H1 (cell line): ENCODE measurements at regions not wholly inside any gene's neighbourhood (a gene's known extent, or its start where the extent isn't known, plus 50 kb on each side); places are given as distances from the start of the nearest gene placed in this dataset.

Source experiments
- CTCF ChIA-PET: fragments of 300-600 bp; sonication (Branson Sonifier 250); formaldehyde crosslinking; loops from one replicate; lab custom pipeline; 2021; ENCODE audit not compliant: partially characterized antibody; lab: Charles Lee
- POLR2A ChIA-PET: fragments of 300-600 bp; sonication (Branson Sonifier 250); formaldehyde crosslinking; loops from one replicate; lab custom pipeline; 2021; ENCODE audit warnings: inconsistent platforms; ENCODE audit not compliant: partially characterized antibody; lab: Charles Lee
- DNase-seq, 2 experiments: peaks; one replicate each; pipeline versions ENCODE4 v3.0.0 to v3.0.0-alpha.2; 2010 to 2022; ENCODE audit warnings: low spot score in 2 of 2, low read depth in 1 of 2, mixed read lengths in 1 of 2
- FAIRE-seq: peaks from 2 replicates; lab custom pipeline; 2011; peaks lifted over from hg19 to GRCh38; lab: Jason Lieb, UNC
- H2AFZ ChIP-seq: 2 replicates; pipeline ENCODE4 v1.8.1; 2012; ENCODE audit warnings: low read length, inconsistent platforms
- H2AK5ac ChIP-seq: 2 replicates; pipeline ENCODE4 v1.6.1; 2013; ENCODE audit warnings: low read depth, low read length
- H2BK120ac ChIP-seq: replicated peaks from 2 replicates; pipeline ENCODE3; 2013; ENCODE audit warnings: low read depth, low read length, inconsistent platforms
- H2BK12ac ChIP-seq: 2 replicates; pipeline ENCODE4 v1.6.1; 2013; ENCODE audit warnings: low read depth, low read length
- H2BK15ac ChIP-seq: 2 replicates; pipeline ENCODE4 v1.6.1; 2013; ENCODE audit warnings: low read length
- H2BK20ac ChIP-seq: 2 replicates; pipeline ENCODE4 v1.6.1; 2013; ENCODE audit warnings: low read length
- H2BK5ac ChIP-seq: 2 replicates; pipeline ENCODE4 v1.6.1; 2013; ENCODE audit warnings: low read depth, low read length
- H3K14ac ChIP-seq: 2 replicates; pipeline ENCODE4 v1.6.1; 2013; ENCODE audit warnings: inconsistent platforms; ENCODE audit not compliant: insufficient read length
- H3K18ac ChIP-seq: 2 replicates; pipeline ENCODE4 v1.6.1; 2013; ENCODE audit warnings: low read length; ENCODE audit errors: extremely low read depth
- H3K23ac ChIP-seq: 2 replicates; pipeline ENCODE4 v1.6.1; 2013; ENCODE audit warnings: inconsistent platforms; ENCODE audit not compliant: insufficient read length
- H3K23me2 ChIP-seq: 2 replicates; pipeline ENCODE4 v1.6.1; 2013; ENCODE audit warnings: low read depth, low read length
- H3K27ac ChIP-seq: 2 replicates; pipeline ENCODE4 v1.6.1; 2011; ENCODE audit warnings: low read depth, low read length, inconsistent platforms
- H3K27me3 ChIP-seq, 4 experiments: replicated peaks in 1 of 4; 1 replicate in 1 of 4; 2 replicates in 3 of 4; pipeline versions ENCODE4 v1.6.1 to v1.8.1; 2011 to 2013; ENCODE audit warnings: low read length in 3 of 4, mild to moderate bottlenecking in 3 of 4, inconsistent platforms in 2 of 4, mixed read lengths in 2 of 4, moderate library complexity in 1 of 4; ENCODE audit not compliant: control insufficient read depth in 3 of 4, insufficient read depth in 3 of 4; ENCODE audit errors: extremely low read depth in 1 of 4
- H3K36me3 ChIP-seq, 4 experiments: 2 replicates each; pipeline versions ENCODE4 v1.6.1 to v1.8.1; 2011 to 2013; ENCODE audit warnings: mild to moderate bottlenecking in 4 of 4, low read length in 3 of 4, moderate library complexity in 2 of 4, control low read depth in 1 of 4, inconsistent platforms in 1 of 4; ENCODE audit not compliant: insufficient read depth in 4 of 4, control insufficient read depth in 2 of 4
- H3K4ac ChIP-seq: replicated peaks from 2 replicates; pipeline ENCODE3; 2013; ENCODE audit warnings: low read length, low read depth, mixed read lengths, inconsistent platforms; ENCODE audit not compliant: insufficient read length
- H3K4me1 ChIP-seq, 4 experiments: replicated peaks in 1 of 4; 1 replicate in 1 of 4; 2 replicates in 3 of 4; pipeline versions ENCODE4 v1.6.1 to v1.8.1; 2011 to 2013; ENCODE audit warnings: low read length in 3 of 4, inconsistent platforms in 2 of 4, mixed read lengths in 1 of 4; ENCODE audit not compliant: insufficient read depth in 4 of 4, control insufficient read depth in 3 of 4
- H3K4me2 ChIP-seq, 2 experiments: 2 replicates each; pipeline versions ENCODE4 v1.6.1 to v1.8.1; 2011 to 2013; ENCODE audit warnings: low read depth in 2 of 2, low read length in 2 of 2, control low read depth in 1 of 2, inconsistent platforms in 1 of 2, mild to moderate bottlenecking in 1 of 2; ENCODE audit not compliant: insufficient read depth in 1 of 2
- H3K4me3 ChIP-seq, 4 experiments: fragments of 200-600, 300-600 bp in 1 of 4; sonication (generic), shearing (Covaris generic), sonication (Bioruptor Twin) in 1 of 4; 2 replicates each; pipeline versions ENCODE4 v1.5.1 to v1.8.1; 2011 to 2016; ENCODE audit warnings: low read length in 4 of 4, low read depth in 3 of 4, control low read depth in 2 of 4, inconsistent platforms in 2 of 4, mild to moderate bottlenecking in 2 of 4, mixed read lengths in 1 of 4, moderate library complexity in 1 of 4; ENCODE audit not compliant: insufficient read depth in 2 of 4; ENCODE audit errors: extremely low read depth in 1 of 4
- H3K56ac ChIP-seq: replicated peaks from 2 replicates; pipeline ENCODE3; 2013; ENCODE audit warnings: low read depth, mild to moderate bottlenecking, mixed read lengths, low read length, inconsistent platforms; ENCODE audit not compliant: insufficient read length
- H3K79me1 ChIP-seq: 2 replicates; pipeline ENCODE4 v1.6.1; 2013; ENCODE audit warnings: low read depth, low read length, control low read depth
- H3K79me2 ChIP-seq, 2 experiments: 2 replicates each; pipeline versions ENCODE4 v1.6.1 to v1.8.1; 2012 to 2013; ENCODE audit warnings: low read length in 2 of 2, mild to moderate bottlenecking in 2 of 2, inconsistent platforms in 1 of 2; ENCODE audit not compliant: insufficient read depth in 2 of 2, control insufficient read depth in 1 of 2
- H3K9ac ChIP-seq, 4 experiments: replicated peaks in 1 of 4; 1 replicate in 1 of 4; 2 replicates in 3 of 4; pipeline versions ENCODE4 v1.6.1 to v1.8.1; 2011 to 2013; ENCODE audit warnings: low read depth in 3 of 4, low read length in 3 of 4, control low read depth in 2 of 4, mild to moderate bottlenecking in 2 of 4, moderate library complexity in 2 of 4, inconsistent platforms in 1 of 4; ENCODE audit errors: extremely low read depth in 1 of 4
- H3K9me3 ChIP-seq, 2 experiments: 2 replicates each; pipeline versions ENCODE4 v1.6.1 to v1.8.1; 2012 to 2013; ENCODE audit warnings: mild to moderate bottlenecking in 2 of 2, moderate library complexity in 2 of 2, control low read depth in 1 of 2, inconsistent platforms in 1 of 2, low read depth in 1 of 2, low read length in 1 of 2, mixed read lengths in 1 of 2; ENCODE audit not compliant: insufficient read depth in 2 of 2
- H4K20me1 ChIP-seq, 2 experiments: replicated peaks in 1 of 2; 2 replicates each; pipeline versions ENCODE3 to v1.8.1; 2011 to 2013; ENCODE audit warnings: inconsistent platforms in 2 of 2, low read length in 2 of 2, mild to moderate bottlenecking in 1 of 2; ENCODE audit not compliant: insufficient read depth in 2 of 2, control insufficient read depth in 1 of 2
- H4K5ac ChIP-seq: 2 replicates; pipeline ENCODE4 v1.6.1; 2013; ENCODE audit warnings: low read length, low read depth, mixed read lengths, inconsistent platforms; ENCODE audit not compliant: insufficient read length
- H4K8ac ChIP-seq: 2 replicates; pipeline ENCODE4 v1.8.0; 2013; ENCODE audit warnings: mild to moderate bottlenecking, moderate library complexity, low read length, inconsistent platforms; ENCODE audit not compliant: insufficient read depth; ENCODE audit errors: extremely low read depth
- H4K91ac ChIP-seq: replicated peaks from 2 replicates; pipeline ENCODE3; 2013; ENCODE audit warnings: low read length, mixed read lengths, inconsistent platforms; ENCODE audit not compliant: insufficient read length
- BACH1 ChIP-seq: IDR thresholded peaks from 2 replicates; pipeline ENCODE4 v1.6.1; 2012; ENCODE audit warnings: low read length, improper control_type of control experiment
- CBX5 ChIP-seq: fragments of 300-800, 300-1000 bp; sonication (generic); IDR thresholded peaks from 2 replicates; pipeline ENCODE4 v1.7.1; 2016; ENCODE audit warnings: antibody characterized with exemption, low read length, low read depth
- CEBPB ChIP-seq: IDR thresholded peaks from 2 replicates; pipeline ENCODE4 v1.6.1; 2012; ENCODE audit warnings: low read depth, low read length
- EP300 ChIP-seq, 2 experiments: IDR thresholded peaks; 1 replicate in 1 of 2; 2 replicates in 1 of 2; pipeline ENCODE4 v1.6.1; 2011 to 2012; ENCODE audit warnings: low read depth in 2 of 2, low read length in 2 of 2, mild to moderate bottlenecking in 2 of 2, borderline replicate concordance in 1 of 2, inconsistent platforms in 1 of 2, moderate library complexity in 1 of 2
- JUND ChIP-seq: IDR thresholded peaks from 2 replicates; pipeline ENCODE4 v1.6.1; 2011; ENCODE audit warnings: mild to moderate bottlenecking, improper control_type of control experiment, low read length
- KDM4A ChIP-seq: IDR thresholded peaks from one replicate; pipeline ENCODE4 v1.7.1; 2012; ENCODE audit warnings: low read depth, mild to moderate bottlenecking, moderate library complexity, low read length, inconsistent platforms; ENCODE audit not compliant: severe bottlenecking
- MAX ChIP-seq: IDR thresholded peaks from 2 replicates; pipeline ENCODE4 v1.6.1; 2012; ENCODE audit warnings: inconsistent platforms
- NRF1 ChIP-seq: IDR thresholded peaks from 2 replicates; pipeline ENCODE4 v1.6.1; 2011; ENCODE audit warnings: mild to moderate bottlenecking, low read depth, low read length, improper control_type of control experiment
- POLR2AphosphoS5 ChIP-seq: IDR thresholded peaks from 2 replicates; pipeline ENCODE4 v1.6.1; 2011; ENCODE audit warnings: low read depth, low read length
- POU5F1 ChIP-seq: IDR thresholded peaks from 2 replicates; pipeline ENCODE4 v1.6.1; 2011; ENCODE audit warnings: low read depth, mild to moderate bottlenecking, low read length, moderate library complexity
- RBBP5 ChIP-seq: IDR thresholded peaks from 2 replicates; pipeline ENCODE4 v1.7.1; 2012; ENCODE audit warnings: low read depth, mild to moderate bottlenecking, inconsistent platforms, low read length, moderate library complexity, borderline replicate concordance
- SP1 ChIP-seq: IDR thresholded peaks from 2 replicates; pipeline ENCODE4 v1.6.1; 2011; ENCODE audit warnings: low read depth, low read length
- SP4 ChIP-seq: IDR thresholded peaks from 2 replicates; pipeline ENCODE4 v1.6.1; 2012; ENCODE audit warnings: low read length, inconsistent platforms
- TCF12 ChIP-seq: IDR thresholded peaks from 2 replicates; pipeline ENCODE4 v1.6.1; 2011; ENCODE audit warnings: low read depth, mild to moderate bottlenecking, low read length
- WGBS, 2 experiments: shearing (Covaris generic) in 1 of 2; methylation state at CpG; one replicate each; pipeline versions ENCODE4 v1.1.6 to v1.1.7; 2013 to 2015; ENCODE audit warnings: low lambda C conversion rate in 2 of 2, mixed read lengths in 2 of 2, inconsistent platforms in 1 of 2, low coverage in 1 of 2, missing lambda C conversion rate in 1 of 2; ENCODE audit not compliant: insufficient replicate concordance in 2 of 2, insufficient coverage in 1 of 2, insufficient read length in 1 of 2; ENCODE audit errors: extremely low coverage in 1 of 2, missing lambda C conversion rate in 1 of 2; 5-methylcytosine and 5-hydroxymethylcytosine counted together

GRCh38 chr13:81795710-81796109, 1454.8 kb upstream of the SPRY2 start:
- Histone ChIP-seq H3K4me3 (no peak overlapping the region), H2AK5ac (no peak overlapping the region), H3K18ac (no peak overlapping the region), H2BK120ac (no peak overlapping the region), H3K56ac (no peak overlapping the region), H2AFZ (no peak overlapping the region), H2BK15ac (no peak overlapping the region), H3K36me3 (no peaks in the 10 kb centered on the region), H3K4ac (no peak overlapping the region), H3K23ac (no peak overlapping the region), H3K27me3 (no peaks in the 10 kb centered on the region), H4K8ac (no peak overlapping the region), H3K9me3 (peaks cover 0 to 3% of the 10 kb centered on the region in 2 experiments; a peak in 1 of 4 replicates), H3K79me2 (no peaks in the 10 kb centered on the region), H2BK5ac (no peak overlapping the region), H4K5ac (no peak overlapping the region), H3K9ac (no peak overlapping the region), H4K91ac (no peak overlapping the region), H3K4me2 (no peak overlapping the region), H3K4me1 (peaks cover 0 to 1% (median 0%) of the 10 kb centered on the region in 4 experiments; a peak in 1 of 7 replicates), H2BK12ac (no peak overlapping the region), H3K27ac (no peak overlapping the region), H3K23me2 (no peaks in the 10 kb centered on the region), H4K20me1 (no peaks in the 10 kb centered on the region), H2BK20ac (no peak overlapping the region), H3K79me1 (no peaks in the 10 kb centered on the region), H3K14ac (no peak overlapping the region)
- DNase-seq (no peak), FAIRE-seq (no peak)
- ChIA-PET POLR2A (no interaction called here), CTCF (no interaction called here)
- 92% methylated on average over 1 of the region's 1 CpG; no CpG with 5 or more reads in 1 of the 2 experiments for WGBS, 2 experiments
- TF ChIP-seq POLR2AphosphoS5 (no peak), RBBP5 (no peak), EP300 (IDR thresholded peaks at IDR 0.05; ENCODE audit: borderline replicate concordance in 1 of 2, low read depth in 2 of 2, low read length in 2 of 2) (no peak), CBX5 (no peak), TCF12 (no peak), CEBPB (no peak), SP1 (no peak), SP4 (no peak), JUND (no peak), MAX (no peak), POU5F1 (no peak), NRF1 (no peak), BACH1 (no peak), KDM4A (no peak)
